Stimulated activated CD8-positive, alpha-beta memory T cell treated with anti-CD3 and anti-CD28 coated beads, Interleukin-15, amount 100 ng/mL, for 4 hours (primary cell): ENCODE measurements at regions not wholly inside any gene's neighbourhood (a gene's known extent, or its start where the extent isn't known, plus 50 kb on each side); places are given as distances from the start of the nearest gene placed in this dataset.
"Not testable (repeated sequence)": the region's sequence is repeated elsewhere in the genome, so short reads cannot be mapped to it uniquely, and the experiment has no call there.

ENCODE experiments used
- DNase-seq, 2 donors: peaks; one replicate each; pipeline ENCODE4 v3.0.0-alpha.2; 2020; ENCODE audit warnings: low read depth in 2 of 2

DNA sequence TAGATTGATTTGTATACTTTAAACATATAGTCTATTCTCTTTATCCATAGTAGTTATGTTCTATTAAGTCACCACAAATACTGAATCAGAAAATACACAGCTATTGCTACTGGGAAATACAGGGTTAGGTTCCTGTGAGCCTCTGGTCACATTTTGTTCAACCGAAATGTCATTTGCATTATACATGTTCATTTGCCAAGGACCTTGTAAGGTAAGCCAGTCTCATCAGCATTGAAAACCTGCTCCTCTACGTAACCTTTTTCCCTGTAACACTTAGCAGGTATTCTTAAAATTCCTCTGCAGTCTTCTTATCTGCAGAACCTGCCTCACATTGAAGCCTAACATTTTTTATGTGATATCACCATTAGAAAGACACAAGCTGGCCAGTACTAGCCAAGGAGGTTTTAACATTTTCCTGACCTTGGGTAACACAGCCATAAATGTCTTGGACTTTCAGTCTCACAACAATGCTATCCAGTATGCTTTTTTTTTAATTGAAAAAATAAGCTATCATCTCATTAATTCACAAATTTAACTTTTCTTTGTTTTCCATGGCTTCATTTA is 765.7 kb upstream of the IGFBP7 start:
- DNase-seq: no peak

DNA sequence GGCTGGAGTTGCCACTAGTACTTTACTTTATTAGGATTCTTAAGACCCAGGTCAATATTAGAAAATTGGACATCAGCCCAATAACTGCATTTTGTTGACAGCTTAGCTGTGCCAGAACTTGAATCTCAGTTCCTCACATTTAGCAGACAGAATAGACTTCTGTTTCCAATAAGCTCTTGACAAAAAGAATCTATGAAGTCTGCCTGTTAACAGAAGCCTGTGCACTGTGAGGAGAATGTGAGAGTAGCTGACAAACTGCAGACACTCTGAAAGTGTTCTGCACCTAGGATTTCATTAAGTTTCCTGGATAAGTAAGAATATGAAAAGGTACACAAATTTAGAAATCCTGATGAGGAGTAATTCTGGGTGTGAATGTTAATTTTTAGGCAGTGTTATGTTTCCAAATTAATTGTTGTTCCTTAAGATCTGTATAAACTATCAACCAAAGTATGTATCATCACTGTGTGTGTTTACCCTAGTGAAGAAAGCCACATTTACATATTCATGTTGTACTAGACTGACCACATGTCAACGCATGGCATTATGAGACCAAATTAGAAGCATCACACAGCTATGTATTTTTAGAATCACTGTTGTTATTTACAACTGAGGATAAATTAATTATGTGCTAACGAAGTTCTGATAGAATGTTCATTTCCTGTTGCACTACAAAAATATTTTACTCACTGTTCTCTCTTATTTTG is 756.4 kb upstream of the IGFBP7 start:
- no peak for DNase-seq

DNA sequence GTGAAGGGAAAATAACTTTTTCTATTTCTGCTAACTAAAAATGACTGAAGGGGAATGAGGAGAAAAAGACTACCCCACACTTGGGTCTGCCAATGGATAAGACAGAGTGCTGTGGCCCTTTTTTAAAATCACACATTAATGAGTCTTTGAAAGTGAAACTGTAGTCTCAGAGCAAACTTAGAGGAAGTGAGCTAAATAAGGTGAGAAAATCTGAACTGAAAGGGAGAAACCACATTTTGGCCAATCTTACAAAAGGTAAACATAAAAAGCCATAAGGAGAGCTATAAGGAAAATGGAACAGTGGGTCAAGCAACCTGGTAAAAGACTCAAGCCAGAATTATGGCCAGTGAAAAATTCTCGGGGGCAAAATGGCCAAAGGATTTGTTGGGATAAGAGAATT is 755.1 kb upstream of the IGFBP7 start:
- no peak for DNase-seq

DNA sequence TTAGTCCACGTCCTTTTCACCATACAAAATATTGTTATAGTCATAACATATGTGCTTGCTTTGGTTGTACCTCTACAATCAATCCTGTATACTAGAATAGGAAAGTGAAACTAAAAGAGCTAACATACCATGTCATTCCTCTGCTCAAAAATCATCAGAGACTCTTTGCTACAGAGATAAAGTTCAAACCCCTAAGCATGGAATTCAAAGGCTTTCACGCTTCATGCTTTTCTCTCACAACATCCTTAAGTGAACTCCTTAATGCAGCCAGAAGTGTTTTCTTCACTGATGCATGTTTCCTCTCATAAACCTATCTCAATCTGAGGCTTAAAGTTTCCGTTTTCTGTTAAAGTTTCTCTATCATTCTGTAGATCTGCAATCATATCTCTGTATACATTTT is 744.6 kb upstream of the IGFBP7 start:
- no peak for DNase-seq

DNA sequence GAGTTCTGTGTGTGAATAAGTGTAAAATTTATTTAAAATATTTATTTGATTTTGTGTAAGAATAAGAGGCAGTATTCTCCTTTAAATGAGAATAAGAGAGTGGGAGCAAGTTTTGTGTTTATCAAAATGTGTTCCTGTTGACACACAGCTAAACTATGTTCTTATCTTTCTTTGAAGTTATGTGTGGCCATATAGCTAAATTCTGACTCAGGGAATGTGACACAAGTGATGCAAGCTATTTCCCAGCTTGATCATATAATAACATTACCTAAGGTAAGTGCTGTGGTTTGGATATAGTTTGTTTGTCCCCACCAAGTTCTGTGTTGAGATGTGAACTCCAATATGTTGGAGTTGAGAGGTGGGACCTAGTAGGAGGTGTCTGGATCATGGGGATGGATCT is 740.0 kb upstream of the IGFBP7 start:
- no peak for DNase-seq

DNA sequence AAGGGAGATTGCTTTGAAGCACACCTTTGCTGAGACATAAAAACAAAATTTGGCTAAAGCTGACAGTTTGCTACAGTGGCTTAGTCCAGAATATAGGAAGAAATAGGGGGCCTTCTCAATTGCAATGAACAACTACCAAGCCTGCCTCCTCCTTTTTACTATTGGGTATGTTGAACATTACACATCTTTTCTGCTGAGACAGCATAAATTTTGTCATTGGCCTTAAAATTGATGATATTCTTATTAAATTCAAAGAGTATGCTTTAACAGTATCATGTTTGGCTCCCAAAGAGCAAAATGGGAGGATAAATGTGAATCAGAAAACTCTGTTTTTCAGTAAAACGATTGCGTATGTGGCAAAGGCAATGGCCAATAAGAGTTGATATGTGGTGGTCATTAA is 721.9 kb upstream of the IGFBP7 start:
- no peak for DNase-seq

DNA sequence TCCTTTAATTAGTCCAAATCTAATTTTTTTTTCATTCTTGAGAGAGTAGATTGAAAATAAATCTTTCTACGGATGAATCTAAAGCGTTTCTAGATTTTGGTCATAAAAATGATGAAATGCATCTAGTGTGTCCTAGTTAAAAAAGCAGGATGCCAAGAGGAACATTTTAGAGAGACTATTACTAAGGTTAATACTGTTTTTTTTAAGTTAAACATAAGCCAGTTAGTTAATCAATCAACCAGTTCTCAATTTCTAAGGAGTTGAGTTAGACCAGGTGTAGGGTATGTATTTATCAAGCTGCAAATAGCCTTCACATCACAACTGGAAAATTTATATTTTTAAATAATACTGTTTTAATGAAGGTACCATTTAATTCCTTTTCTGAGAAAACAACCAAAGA is 679.5 kb upstream of the IGFBP7 start:
- no peak for DNase-seq

DNA sequence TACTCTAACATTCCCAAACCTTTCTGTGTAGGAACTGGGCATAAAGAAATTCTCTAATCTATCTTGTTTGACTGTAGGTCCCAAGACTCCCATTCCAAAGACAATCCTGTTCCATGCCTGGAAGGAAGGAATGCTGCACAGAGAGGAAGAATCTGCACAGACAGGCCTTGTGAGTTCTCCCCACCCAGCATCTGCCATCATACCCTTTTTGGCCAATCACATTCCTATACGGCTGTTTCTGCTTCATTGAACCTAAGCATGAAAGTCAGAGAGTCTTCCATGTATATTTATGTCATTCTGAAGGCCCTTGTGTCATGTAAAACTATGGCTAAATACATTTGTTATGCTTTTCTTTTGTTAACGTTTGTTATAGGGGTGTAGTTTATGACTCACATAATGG is 667.7 kb upstream of the IGFBP7 start:
- DNase-seq: no peak

DNA sequence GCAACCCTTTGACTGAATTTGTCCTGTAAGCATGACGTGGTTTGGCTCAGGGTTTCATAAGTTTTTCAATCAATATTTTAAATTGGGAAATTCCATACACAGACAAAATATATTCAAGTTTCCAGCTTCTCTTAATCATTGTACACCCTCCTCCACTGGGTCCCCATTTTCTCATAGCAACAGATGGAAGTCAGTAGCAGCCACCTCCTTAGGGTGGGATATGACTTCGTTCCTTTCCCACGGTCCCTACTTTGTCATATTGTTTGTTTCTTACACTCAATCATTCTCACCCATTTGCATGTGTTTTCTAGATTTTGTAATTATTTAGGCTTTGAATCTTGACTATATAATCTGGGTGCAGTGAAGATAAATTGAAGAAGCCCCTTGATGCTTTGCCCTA is 664.5 kb upstream of the IGFBP7 start:
- DNase-seq: no peak

DNA sequence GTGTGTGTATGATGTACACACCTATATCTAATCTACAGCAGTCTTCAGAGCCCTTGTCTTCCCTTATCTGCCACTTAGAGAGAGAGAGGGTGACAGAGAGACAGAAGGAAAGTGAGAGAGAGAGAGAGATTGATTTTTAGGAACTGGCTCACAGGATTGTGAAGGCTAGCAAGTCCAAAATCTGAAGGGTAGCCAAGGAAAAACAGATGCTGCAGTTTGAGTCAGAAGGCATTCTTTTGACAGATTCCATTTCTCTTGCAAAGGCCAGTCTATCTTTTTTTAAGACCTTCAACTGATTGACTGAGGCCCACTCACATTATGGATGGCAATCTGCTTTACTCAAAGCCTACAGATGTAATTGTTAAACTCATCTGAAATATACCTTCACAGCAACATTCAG is 664.0 kb upstream of the IGFBP7 start:
- no peak for DNase-seq

DNA sequence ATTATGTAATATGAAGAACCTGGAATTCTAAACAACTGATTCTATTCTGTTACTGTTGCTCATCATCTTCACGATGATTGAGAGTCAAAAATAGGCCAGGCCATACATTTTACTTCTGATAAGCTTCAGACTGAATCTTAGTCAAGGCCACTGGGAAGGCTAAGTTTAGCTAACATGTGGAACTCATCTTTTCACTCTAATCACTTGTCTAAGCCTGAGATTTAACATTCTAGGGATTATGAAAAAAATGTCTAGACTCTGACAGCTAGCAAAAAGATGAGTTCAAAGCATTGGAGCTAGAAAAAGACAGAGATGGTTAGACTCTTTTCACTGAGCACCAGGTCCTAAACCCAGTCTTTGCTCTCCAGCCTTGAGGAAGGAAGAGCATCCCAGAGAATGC is 656.2 kb upstream of the IGFBP7 start:
- no peak for DNase-seq

DNA sequence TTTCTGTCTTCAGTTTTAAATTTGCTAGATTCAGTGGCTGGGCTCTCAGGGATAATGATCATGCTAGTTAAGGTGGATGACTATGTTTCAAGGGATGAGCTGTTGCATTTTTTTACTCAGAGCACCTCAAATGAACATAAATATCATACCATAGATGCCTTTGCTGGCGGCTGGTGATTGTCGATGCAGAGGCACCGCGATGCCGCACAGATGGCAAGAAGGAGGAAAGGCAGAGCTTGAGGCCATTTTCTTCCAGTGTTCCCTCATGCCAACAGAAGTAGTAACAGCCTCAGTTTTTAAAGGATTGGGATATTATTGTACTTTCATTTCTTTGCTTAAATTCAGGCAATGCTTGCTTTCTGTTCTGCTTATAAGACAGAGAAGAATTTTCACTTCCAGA is 654.7 kb upstream of the IGFBP7 start:
- DNase-seq: no peak

DNA sequence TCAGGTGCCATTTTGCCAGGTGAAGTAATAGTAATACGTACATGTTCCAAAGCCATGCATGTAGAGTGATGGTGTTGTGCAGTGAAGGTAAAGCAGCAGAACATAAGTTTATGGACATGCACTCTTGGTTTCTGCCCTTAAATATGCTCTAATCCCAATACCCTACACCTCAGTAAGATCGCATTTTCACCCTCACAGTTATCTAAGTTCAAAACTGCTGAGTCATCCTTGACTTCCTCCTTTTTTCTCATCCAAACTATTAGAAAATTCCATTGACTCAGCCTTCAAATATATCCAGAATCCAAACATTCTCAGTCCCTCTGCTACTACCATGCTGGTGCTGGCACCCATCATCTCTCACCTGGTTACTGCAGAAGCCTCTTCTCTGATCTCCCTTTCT is 652.9 kb upstream of the IGFBP7 start:
- DNase-seq: no peak

DNA sequence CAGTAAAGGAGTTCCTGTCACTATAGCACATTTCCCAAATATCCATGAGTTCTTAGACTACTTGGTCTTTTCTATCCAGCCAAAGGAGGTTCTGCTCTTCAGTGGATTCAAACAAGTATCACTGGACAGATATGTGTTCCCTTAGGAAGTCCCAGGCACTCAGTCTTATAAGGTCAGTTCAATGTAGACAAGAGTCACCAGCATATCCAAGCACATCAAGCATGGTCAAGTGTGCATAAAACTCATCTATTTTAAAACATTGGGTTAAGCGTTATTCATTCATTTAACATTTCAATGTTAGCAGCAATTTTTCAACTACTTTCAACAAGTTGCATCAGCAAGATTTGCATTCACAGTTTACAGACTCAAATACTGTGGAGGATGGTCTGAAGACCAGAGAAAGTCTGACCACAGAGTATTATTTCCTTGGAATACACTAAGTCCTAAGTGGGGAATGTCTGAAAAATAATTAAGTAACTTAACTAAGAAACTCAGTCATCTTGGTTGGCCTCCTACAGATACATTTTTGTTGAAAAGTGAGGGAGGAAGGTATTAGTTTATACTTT is 630.5 kb upstream of the IGFBP7 start:
- DNase-seq: no peak

DNA sequence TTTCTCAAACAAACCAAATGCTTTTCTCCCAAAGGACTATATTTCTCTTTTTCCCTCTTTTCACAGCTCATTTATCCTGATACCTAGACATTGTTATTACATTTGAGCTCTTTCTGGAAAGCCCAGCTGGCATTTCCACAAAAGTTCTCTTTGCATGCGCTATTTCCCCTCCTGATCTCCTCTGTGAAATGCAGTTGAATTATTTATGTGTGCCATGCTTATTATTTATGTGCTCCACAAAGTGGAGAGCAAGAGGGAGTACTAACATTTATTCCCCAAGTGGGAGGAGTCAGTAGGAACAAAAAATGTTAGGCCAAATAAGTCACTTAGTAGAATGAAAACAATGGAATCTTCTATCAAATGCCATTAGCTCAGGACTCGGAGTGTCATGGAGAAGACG is 626.6 kb upstream of the IGFBP7 start:
- DNase-seq: no peak

DNA sequence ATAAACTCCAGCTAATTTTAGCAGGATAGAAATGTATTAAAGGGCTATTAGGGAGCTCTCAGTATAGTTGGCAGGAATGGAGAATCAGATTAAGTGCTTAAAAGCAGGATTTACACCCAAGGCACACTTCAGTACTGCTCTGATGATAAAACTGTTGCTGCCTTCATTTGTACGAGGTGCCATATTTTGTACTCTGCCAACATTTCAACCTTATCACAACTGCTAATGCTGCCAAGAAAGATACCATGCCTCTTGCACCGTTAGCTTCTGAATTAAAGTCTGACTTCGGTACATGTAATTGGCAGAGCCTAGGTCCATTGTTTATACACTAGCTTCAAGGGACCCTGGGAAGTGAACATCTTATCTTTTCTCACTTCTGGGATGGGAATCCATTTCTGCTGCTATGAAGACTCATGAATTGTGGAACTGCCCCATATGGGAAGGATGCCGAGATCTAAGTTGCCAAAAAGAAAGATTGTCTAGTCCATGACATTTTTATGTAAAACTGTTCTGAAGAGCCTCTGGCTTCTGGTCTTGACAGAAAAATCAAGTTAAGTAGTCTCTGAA is 624.0 kb upstream of the IGFBP7 start:
- no peak for DNase-seq

DNA sequence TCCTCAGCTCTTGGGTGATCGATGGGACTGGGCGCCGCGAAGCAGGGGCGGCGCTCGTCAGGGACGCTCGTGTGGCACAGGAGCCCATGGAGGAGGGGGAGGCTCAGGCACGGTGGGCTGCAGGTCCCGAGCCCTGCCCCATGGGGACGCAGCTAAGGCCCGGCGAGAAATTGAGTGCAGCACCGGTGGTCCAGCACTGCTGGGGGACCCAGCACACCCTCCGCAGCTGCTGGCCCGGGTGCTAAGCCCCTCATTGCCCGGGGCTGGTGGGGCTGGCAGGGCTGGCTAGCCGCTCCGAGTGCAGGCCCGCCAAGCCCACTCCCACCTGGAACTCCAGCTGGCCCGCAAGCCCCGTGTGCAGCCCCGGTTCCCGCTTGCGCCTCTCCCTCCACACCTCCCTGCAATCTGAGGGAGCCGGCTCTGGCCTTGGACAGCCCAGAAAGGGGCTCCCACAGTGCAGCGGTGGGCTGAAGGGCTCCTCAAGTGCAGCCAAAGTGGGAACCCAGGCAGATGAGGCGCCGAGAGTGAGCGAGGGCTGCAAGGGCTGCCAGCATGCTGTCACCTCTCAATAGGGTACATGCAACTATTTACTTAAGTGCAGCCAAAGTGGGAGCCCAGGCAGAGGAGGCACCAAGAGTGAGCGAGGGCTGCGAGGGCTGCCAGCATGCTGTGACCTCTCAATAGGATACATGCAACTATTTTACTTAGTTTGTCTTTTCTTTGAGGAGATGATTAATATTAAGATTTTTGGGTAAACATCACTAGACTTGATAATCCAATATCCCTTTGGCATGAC is 619.8 kb upstream of the IGFBP7 start:
- DNase-seq: not testable (repeated sequence)

DNA sequence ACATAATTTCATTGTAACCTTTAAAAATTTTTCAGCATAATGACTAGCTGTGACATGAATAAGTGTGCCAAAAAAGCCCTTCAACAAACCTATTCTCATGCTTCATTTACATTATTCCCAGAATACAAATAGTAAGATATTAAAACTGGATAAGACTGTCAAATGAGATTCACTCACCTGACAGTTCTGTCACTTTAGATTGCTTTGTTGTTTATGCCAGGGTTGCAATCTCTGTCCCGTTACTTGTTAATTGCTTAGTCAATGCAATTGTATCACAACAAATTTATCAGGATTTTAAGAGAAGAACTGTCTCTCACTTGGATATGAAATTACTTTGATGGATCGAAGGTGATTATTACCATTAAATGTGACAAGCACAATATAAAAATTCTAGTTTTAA is 616.0 kb upstream of the IGFBP7 start:
- no peak for DNase-seq

DNA sequence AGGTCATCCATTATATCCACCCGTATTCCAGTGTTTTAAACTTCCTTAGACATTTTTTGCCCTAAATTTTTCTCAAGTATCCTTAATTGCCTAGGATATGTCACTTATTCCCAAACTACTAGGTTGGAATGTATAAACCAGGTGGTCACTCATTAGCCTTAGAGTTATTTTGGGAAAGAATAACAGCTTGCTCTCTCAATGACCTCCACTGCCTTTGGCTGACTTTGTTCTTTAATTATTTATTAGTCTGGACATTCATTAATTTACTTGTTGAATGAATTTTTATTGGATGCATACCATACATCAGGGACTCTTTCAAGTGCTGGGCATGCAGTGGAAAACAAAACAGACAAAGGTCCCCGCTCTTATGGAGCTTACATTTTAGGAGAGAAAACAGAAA is 609.3 kb upstream of the IGFBP7 start:
- DNase-seq: no peak

DNA sequence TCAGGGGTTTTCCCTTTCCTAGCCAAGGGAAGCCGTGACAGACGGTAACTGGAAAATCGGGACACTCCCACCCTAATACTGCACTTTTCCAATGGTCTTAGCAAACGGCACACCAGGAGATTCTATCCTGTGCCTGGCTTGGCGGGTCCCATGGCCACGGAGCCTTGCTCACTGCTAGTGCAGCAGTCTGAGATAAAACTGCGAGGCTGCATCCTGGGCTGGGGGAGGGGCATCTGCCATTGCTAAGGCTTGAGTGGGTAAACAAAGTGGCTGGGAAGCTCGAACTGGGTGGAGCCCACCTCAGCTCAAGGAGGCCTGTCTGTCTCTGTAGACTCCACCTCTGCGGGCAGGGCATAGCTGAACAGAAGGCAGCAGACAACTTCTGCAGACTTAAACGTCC is 604.1 kb upstream of the IGFBP7 start:
- not testable (repeated sequence) for DNase-seq

DNA sequence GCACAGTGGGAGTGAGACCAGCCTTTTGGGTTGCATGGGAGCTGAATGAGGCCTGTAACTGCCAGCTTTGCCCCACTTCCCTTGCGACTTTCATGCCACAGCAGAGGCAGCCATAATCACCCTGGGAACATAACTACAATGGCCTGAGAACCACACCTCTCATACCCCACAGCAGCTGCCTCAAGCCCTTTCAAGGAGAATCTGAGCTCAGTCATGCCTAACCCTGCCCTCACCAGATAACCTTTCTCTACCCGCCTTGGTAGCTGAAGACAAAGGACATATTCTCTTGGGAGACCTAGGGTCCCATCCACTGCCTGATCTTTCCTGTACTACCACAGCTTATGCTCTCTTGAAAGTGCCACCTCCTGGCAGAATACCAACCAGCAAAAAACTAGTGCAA is 599.9 kb upstream of the IGFBP7 start:
- no peak for DNase-seq

DNA sequence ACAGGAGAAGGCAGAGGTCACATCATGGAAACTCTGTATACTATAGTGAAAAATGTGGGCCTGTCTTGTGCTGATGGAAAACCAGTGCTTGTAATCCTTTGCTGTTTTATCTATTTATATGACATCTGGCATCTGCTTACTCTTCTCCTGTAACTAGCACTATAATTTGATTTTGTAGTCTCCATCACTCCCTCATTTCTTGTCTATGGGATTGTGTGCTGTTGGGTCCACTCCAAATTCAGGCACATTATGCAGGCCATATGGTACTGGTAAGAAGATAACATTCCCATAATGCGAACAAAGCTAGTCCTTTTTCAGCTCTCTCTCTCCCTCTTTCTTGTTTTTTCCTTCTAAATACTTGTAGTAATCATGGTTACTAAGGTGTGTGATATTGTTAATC is 581.2 kb upstream of the IGFBP7 start:
- DNase-seq: no peak
